ENCODE measurements at regions not wholly inside any gene's neighbourhood (a gene's known extent, or its start where the extent isn't known, plus 50 kb on each side); places are given as distances from the start of the nearest gene placed in this dataset.

DNA sequence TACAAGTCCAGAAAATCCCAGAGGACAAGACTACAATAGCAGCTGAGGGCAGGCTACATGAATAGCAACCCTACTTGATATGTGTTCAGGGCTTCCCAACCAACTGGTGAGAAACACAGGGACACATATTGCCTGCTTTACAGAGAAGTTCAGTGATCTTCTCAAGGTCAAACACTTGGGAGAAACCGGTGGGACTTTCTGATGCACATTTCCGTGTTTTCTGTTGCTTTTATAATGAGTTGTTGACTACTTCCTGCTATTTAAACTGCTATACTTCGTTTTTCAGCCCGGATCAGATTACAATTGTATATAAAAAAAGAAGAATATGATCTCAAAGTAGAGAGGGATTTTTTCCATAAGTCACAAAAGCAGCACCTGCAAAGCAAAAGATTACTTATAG is 175.1 kb downstream of the SNX18 start:
- intact Hi-C loops (cut with micrococcal nuclease) = no loop called here
- H3K79me2 ChIP-seq (ENCODE audit: low read length) = no peaks in the 10 kb centered on the region
- ATAC-seq = no peak
- no peaks in the 10 kb centered on the region for H3K4me1 ChIP-seq (ENCODE audit: insufficient read depth, low read length)
- no peak overlapping the region for H3K9ac ChIP-seq (ENCODE audit: low read length)
- H4K20me1 ChIP-seq (ENCODE audit: low read length) = no peaks in the 10 kb centered on the region
- no peak for TF ChIP-seq EZH2 (IDR thresholded peaks at IDR 0.05; ENCODE audit: low read length, unreplicated experiment)
- TF ChIP-seq, protein P1, sequence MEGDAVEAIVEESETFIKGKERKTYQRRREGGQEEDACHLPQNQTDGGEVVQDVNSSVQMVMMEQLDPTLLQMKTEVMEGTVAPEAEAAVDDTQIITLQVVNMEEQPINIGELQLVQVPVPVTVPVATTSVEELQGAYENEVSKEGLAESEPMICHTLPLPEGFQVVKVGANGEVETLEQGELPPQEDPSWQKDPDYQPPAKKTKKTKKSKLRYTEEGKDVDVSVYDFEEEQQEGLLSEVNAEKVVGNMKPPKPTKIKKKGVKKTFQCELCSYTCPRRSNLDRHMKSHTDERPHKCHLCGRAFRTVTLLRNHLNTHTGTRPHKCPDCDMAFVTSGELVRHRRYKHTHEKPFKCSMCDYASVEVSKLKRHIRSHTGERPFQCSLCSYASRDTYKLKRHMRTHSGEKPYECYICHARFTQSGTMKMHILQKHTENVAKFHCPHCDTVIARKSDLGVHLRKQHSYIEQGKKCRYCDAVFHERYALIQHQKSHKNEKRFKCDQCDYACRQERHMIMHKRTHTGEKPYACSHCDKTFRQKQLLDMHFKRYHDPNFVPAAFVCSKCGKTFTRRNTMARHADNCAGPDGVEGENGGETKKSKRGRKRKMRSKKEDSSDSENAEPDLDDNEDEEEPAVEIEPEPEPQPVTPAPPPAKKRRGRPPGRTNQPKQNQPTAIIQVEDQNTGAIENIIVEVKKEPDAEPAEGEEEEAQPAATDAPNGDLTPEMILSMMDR (conservative IDR thresholded peaks at IDR 0.05; ENCODE audit: low read depth, low read length) = no peak
- TF ChIP-seq EZH2phosphoT487 (IDR thresholded peaks at IDR 0.05; ENCODE audit: borderline replicate concordance, low read length) = no peak
- no peak overlapping the region for H3K27ac ChIP-seq (ENCODE audit: low read length)
- H2AFZ ChIP-seq (ENCODE audit: low read length) = no peak overlapping the region
- H3K4me2 ChIP-seq (ENCODE audit: low read length) = no peak overlapping the region
- H3K27me3 ChIP-seq (ENCODE audit: low read length) = no peaks in the 10 kb centered on the region
- no peaks in the 10 kb centered on the region for H3K36me3 ChIP-seq (ENCODE audit: low read depth, low read length)
- POLR2A ChIA-PET (ENCODE audit: unreplicated experiment) = no interaction called here
- no peaks in the 10 kb centered on the region for H3F3A ChIP-seq (ENCODE audit: low read length, unreplicated experiment)
- no peaks in the 10 kb centered on the region for H3K9me3 ChIP-seq (ENCODE audit: low read length)
- no TSS peak for BruUV-seq (replicated peaks)
- CTCF ChIA-PET = no interaction called here
- no peaks in the 10 kb centered on the region for H3K9me2 ChIP-seq (replicated peaks; ENCODE audit: low read length)
- no peak for DNase-seq
- H3K4me3 ChIP-seq (ENCODE audit: low read length) = no peak overlapping the region

DNA sequence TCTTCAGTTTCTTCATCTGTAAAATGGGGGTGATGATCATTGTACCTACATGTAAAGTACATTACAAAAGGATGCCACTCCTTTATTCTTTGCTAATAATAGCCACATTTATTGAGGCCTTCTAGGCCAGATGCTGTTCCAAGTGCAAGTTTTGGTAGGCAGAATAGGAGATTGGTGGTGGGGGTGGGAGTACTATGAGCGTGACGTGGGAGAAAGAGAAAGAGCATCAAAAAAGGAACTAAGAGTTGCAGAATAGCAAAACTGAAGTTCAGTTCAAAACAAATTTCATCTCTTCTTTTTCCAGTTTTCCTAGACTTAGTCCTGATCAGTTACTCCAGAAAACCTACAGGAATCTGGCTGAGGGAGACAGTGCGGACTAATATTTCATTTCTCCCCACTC is 174.1 kb downstream of the SNX18 start:
- TF ChIP-seq, protein P1 (conservative IDR thresholded peaks at IDR 0.05; ENCODE audit: low read depth, low read length) = no peak
- no peak for TF ChIP-seq EZH2 (IDR thresholded peaks at IDR 0.05; ENCODE audit: low read length, unreplicated experiment)
- TF ChIP-seq EZH2phosphoT487 (IDR thresholded peaks at IDR 0.05; ENCODE audit: borderline replicate concordance, low read length) = no peak
- Histone ChIP-seq H3K4me3 (ENCODE audit: low read length) (no peak overlapping the region), H3K36me3 (ENCODE audit: low read depth, low read length) (no peaks in the 10 kb centered on the region), H3F3A (ENCODE audit: low read length, unreplicated experiment) (no peaks in the 10 kb centered on the region), H3K27ac (ENCODE audit: low read length) (no peak overlapping the region), H3K79me2 (ENCODE audit: low read length) (no peaks in the 10 kb centered on the region), H3K4me2 (ENCODE audit: low read length) (no peak overlapping the region), H3K27me3 (ENCODE audit: low read length) (no peaks in the 10 kb centered on the region), H3K9me3 (ENCODE audit: low read length) (no peaks in the 10 kb centered on the region), H3K4me1 (ENCODE audit: insufficient read depth, low read length) (no peaks in the 10 kb centered on the region), H2AFZ (ENCODE audit: low read length) (no peak overlapping the region), H3K9me2 (replicated peaks; ENCODE audit: low read length) (no peaks in the 10 kb centered on the region), H3K9ac (ENCODE audit: low read length) (no peak overlapping the region), H4K20me1 (ENCODE audit: low read length) (no peaks in the 10 kb centered on the region)
- ATAC-seq (no peak), DNase-seq (no peak)
- POLR2A ChIA-PET (ENCODE audit: unreplicated experiment) = no interaction called here
- CTCF ChIA-PET = no interaction called here
- intact Hi-C loops (cut with micrococcal nuclease) = no loop called here
- BruUV-seq (replicated peaks) = no TSS peak

DNA sequence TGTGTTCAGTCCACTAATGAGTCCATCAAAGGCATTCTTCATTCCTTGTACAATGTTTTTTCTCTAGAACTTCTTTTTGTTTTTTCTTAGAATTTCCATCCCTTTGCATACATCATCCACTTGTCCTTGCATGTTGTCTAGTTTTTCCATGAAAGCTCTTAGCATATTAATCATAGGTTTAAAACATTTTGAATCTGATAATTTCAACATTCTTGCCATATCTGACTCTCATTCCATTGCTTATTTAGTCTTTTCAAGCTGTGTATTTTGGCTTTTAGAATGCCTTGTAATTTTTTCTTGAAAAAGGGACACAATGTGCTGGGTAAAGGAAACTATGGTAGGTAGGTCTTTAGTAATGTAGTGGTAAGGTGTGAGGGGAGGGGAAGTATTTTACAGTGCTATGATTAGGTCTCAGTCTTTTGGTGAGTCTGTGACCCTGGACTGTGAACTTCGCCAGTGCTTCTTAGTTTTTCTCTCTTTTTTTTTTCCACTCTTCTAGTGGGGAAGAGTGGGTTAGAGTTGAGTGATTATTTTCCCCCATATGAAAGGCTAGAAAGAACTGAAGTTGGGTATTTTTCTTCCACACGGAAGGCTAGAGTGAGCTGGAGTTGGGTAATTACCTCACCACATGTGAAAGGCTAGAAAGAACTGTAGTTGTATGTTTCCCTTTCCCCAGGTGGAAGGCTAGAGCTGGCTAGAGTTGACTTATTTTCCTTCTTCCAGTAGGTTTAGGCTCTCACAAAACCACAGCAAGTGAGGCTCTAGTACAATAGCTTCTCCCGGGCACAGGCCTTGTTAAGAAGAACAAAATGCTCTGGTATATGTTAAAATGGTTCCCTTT is 172.1 kb downstream of the SNX18 start:
- H3K27me3 ChIP-seq (ENCODE audit: low read length) = no peaks in the 10 kb centered on the region
- CTCF ChIA-PET = no interaction called here
- POLR2A ChIA-PET (ENCODE audit: unreplicated experiment) = no interaction called here
- H4K20me1 ChIP-seq (ENCODE audit: low read length) = no peaks in the 10 kb centered on the region
- no TSS peak for BruUV-seq (replicated peaks)
- H3K36me3 ChIP-seq (ENCODE audit: low read depth, low read length) = no peaks in the 10 kb centered on the region
- H3K79me2 ChIP-seq (ENCODE audit: low read length) = no peaks in the 10 kb centered on the region
- H3K4me2 ChIP-seq (ENCODE audit: low read length) = no peak overlapping the region
- no peaks in the 10 kb centered on the region for H3F3A ChIP-seq (ENCODE audit: low read length, unreplicated experiment)
- no peak overlapping the region for H2AFZ ChIP-seq (ENCODE audit: low read length)
- DNase-seq = no peak
- H3K4me3 ChIP-seq (ENCODE audit: low read length) = no peak overlapping the region
- no peak for ATAC-seq
- no peaks in the 10 kb centered on the region for H3K4me1 ChIP-seq (ENCODE audit: insufficient read depth, low read length)
- TF ChIP-seq EZH2phosphoT487 (IDR thresholded peaks at IDR 0.05; ENCODE audit: borderline replicate concordance, low read length) = no peak
- TF ChIP-seq, protein P1 (conservative IDR thresholded peaks at IDR 0.05; ENCODE audit: low read depth, low read length) = no peak
- no peak for TF ChIP-seq EZH2 (IDR thresholded peaks at IDR 0.05; ENCODE audit: low read length, unreplicated experiment)
- H3K9ac ChIP-seq (ENCODE audit: low read length) = no peak overlapping the region
- intact Hi-C loops (cut with micrococcal nuclease) = no loop called here
- H3K27ac ChIP-seq (ENCODE audit: low read length) = no peak overlapping the region
- H3K9me3 ChIP-seq (ENCODE audit: low read length) = no peaks in the 10 kb centered on the region
- H3K9me2 ChIP-seq (replicated peaks; ENCODE audit: low read length) = no peaks in the 10 kb centered on the region
